ENCODE measurements at regions not wholly inside any gene's neighbourhood (a gene's known extent, or its start where the extent isn't known, plus 50 kb on each side); places are given as distances from the start of the nearest gene placed in this dataset.

- no peak overlapping the region for H3K27ac ChIP-seq (ENCODE audit: low read depth)
- no peaks in the 10 kb centered on the region for H4K20me1 ChIP-seq (replicated peaks; ENCODE audit: insufficient read depth)
- Mint-ChIP-seq H3K4me1 (peaks cover 33% of the 10 kb centered on the region), H3K9me3 (peaks cover 8% of the 10 kb centered on the region; the same call in 2 of the 3 replicates), H3K27ac (no peak overlapping the region), H3K36me3 (ENCODE audit: low read depth) (peaks cover 8% of the 10 kb centered on the region; the same call in 2 of the 3 replicates), H3K27me3 (ENCODE audit: insufficient read depth, low read depth, poor library complexity) (no peaks in the 10 kb centered on the region), H3K4me3 (no peak overlapping the region)
- no peaks in the 10 kb centered on the region for H3K79me2 ChIP-seq (replicated peaks; ENCODE audit: insufficient read depth)
- H3K9me2 ChIP-seq (ENCODE audit: insufficient read depth) = no peaks in the 10 kb centered on the region
- no peak overlapping the region for H3K4me3 ChIP-seq
- H2AFZ ChIP-seq = no peak overlapping the region
- DNase-seq (ENCODE audit: low spot score) (peak; percentile 21), ATAC-seq (no peak; the same call in 2 of the 3 replicates)
- H3F3A ChIP-seq (replicated peaks; ENCODE audit: low read depth) = no peaks in the 10 kb centered on the region
- TF ChIP-seq EZH2 (IDR thresholded peaks at IDR 0.05; ENCODE audit: low read depth, unreplicated experiment) = no peak
- no peaks in the 10 kb centered on the region for H3K27me3 ChIP-seq (ENCODE audit: insufficient read depth)
- peaks cover 14% of the 10 kb centered on the region for H3K4me1 ChIP-seq (ENCODE audit: insufficient read depth)
- no peak overlapping the region for H3K4me2 ChIP-seq
- H3K36me3 ChIP-seq (ENCODE audit: insufficient read depth) = no peaks in the 10 kb centered on the region
Observed at GRCh38 chr21:25343774-25344545, 263.3 kb downstream of the MRPL39 start.

GRCh38 chr21:25342816-25343215 is 264.5 kb downstream of the MRPL39 start:
- peaks cover 41% of the 10 kb centered on the region for H3K4me1 Mint-ChIP-seq
- peaks cover 3% of the 10 kb centered on the region; the same call in 1 of the 3 replicates for H3K36me3 Mint-ChIP-seq (ENCODE audit: low read depth)
- H3K9me3 Mint-ChIP-seq = no peaks in the 10 kb centered on the region

GRCh38 chr21:25341981-25342380 is 265.3 kb downstream of the MRPL39 start:
- H3K4me1 Mint-ChIP-seq = peaks cover 43% of the 10 kb centered on the region
- no peaks in the 10 kb centered on the region for H3K9me3 Mint-ChIP-seq
- no peaks in the 10 kb centered on the region for H3K9me2 ChIP-seq (ENCODE audit: insufficient read depth)
- H3K27ac ChIP-seq (ENCODE audit: low read depth) = no peak overlapping the region
- DNase-seq (ENCODE audit: low spot score) = no peak
- no peaks in the 10 kb centered on the region for H4K20me1 ChIP-seq (replicated peaks; ENCODE audit: insufficient read depth)
- H3K4me3 Mint-ChIP-seq = no peak overlapping the region
- no peak overlapping the region for H3K4me3 ChIP-seq
- no peak overlapping the region for H3K4me2 ChIP-seq
- no peaks in the 10 kb centered on the region for H3K27me3 ChIP-seq (ENCODE audit: insufficient read depth)
- ATAC-seq = no peak
- H3F3A ChIP-seq (replicated peaks; ENCODE audit: low read depth) = no peaks in the 10 kb centered on the region
- no peaks in the 10 kb centered on the region for H3K79me2 ChIP-seq (replicated peaks; ENCODE audit: insufficient read depth)
- no peaks in the 10 kb centered on the region for H3K27me3 Mint-ChIP-seq (ENCODE audit: insufficient read depth, low read depth, poor library complexity)
- peaks cover 32% of the 10 kb centered on the region for H3K4me1 ChIP-seq (ENCODE audit: insufficient read depth)
- H2AFZ ChIP-seq = no peak overlapping the region; the same call in 1 of the 2 replicates
- H3K36me3 ChIP-seq (ENCODE audit: insufficient read depth) = no peaks in the 10 kb centered on the region
- H3K36me3 Mint-ChIP-seq (ENCODE audit: low read depth) = no peaks in the 10 kb centered on the region
- H3K27ac Mint-ChIP-seq = no peak overlapping the region
- no peak for TF ChIP-seq ZNF331 (CRISPR knock-in tag; IDR thresholded peaks at IDR 0.05; ENCODE audit: low read depth)
- TF ChIP-seq CTCF (conservative IDR thresholded peaks at IDR 0.05; ENCODE audit: low read depth in 2 of 2) = no peak
- TF ChIP-seq EZH2 (IDR thresholded peaks at IDR 0.05; ENCODE audit: low read depth, unreplicated experiment) = no peak
- TF ChIP-seq NANOG (IDR thresholded peaks at IDR 0.05; ENCODE audit: borderline replicate concordance) = no peak
- TF ChIP-seq REST (IDR thresholded peaks at IDR 0.05; ENCODE audit: unreplicated experiment) = no peak
- TF ChIP-seq CREB1 (CRISPR knock-in tag; IDR thresholded peaks at IDR 0.05; ENCODE audit: low read depth) = no peak
- TF ChIP-seq ETS1 (IDR thresholded peaks at IDR 0.05) = no peak
- no peak for TF ChIP-seq JUNB (IDR thresholded peaks at IDR 0.05; ENCODE audit: unreplicated experiment)
- no peak for TF ChIP-seq EZH2phosphoT487 (IDR thresholded peaks at IDR 0.05; ENCODE audit: unreplicated experiment)
- TF ChIP-seq ZNF114 (CRISPR knock-in tag; IDR thresholded peaks at IDR 0.05) = no peak
- TF ChIP-seq STAT1 (IDR thresholded peaks at IDR 0.05; ENCODE audit: unreplicated experiment) = no peak

More at GRCh38 chr21:25342816-25343215, 264.5 kb downstream of the MRPL39 start:
- H3K4me1 ChIP-seq (ENCODE audit: insufficient read depth) = peaks cover 25% of the 10 kb centered on the region
- no peak overlapping the region for H2AFZ ChIP-seq
- no peak for ATAC-seq
- no peak overlapping the region for H3K27ac ChIP-seq (ENCODE audit: low read depth)
- no peak overlapping the region for H3K27ac Mint-ChIP-seq
- H3K9me2 ChIP-seq (ENCODE audit: insufficient read depth) = no peaks in the 10 kb centered on the region
- TF ChIP-seq ZNF114 (CRISPR knock-in tag; IDR thresholded peaks at IDR 0.05) (no peak), CREB1 (CRISPR knock-in tag; IDR thresholded peaks at IDR 0.05; ENCODE audit: low read depth) (no peak)
- no peaks in the 10 kb centered on the region for H3F3A ChIP-seq (replicated peaks; ENCODE audit: low read depth)
- H3K79me2 ChIP-seq (replicated peaks; ENCODE audit: insufficient read depth) = no peaks in the 10 kb centered on the region
- H3K4me3 Mint-ChIP-seq = no peak overlapping the region
- DNase-seq (ENCODE audit: low spot score) = no peak
- H3K4me3 ChIP-seq = no peak overlapping the region
- H3K4me2 ChIP-seq = no peak overlapping the region
- H3K27me3 ChIP-seq (ENCODE audit: insufficient read depth) = no peaks in the 10 kb centered on the region
- no peaks in the 10 kb centered on the region for H3K27me3 Mint-ChIP-seq (ENCODE audit: insufficient read depth, low read depth, poor library complexity)
- H4K20me1 ChIP-seq (replicated peaks; ENCODE audit: insufficient read depth) = no peaks in the 10 kb centered on the region
- no peaks in the 10 kb centered on the region for H3K36me3 ChIP-seq (ENCODE audit: insufficient read depth)

Measured in GM23338 (cell line).